Pons (tissue), 1 donor: ENCODE measurements at regions not wholly inside any gene's neighbourhood (a gene's known extent, or its start where the extent isn't known, plus 50 kb on each side); places are given as distances from the start of the nearest gene placed in this dataset.

Experiments used
- DNase-seq: peaks from one replicate; pipeline ENCODE4 v3.0.0-alpha.2; 2016; ENCODE audit warnings: low spot score

DNA sequence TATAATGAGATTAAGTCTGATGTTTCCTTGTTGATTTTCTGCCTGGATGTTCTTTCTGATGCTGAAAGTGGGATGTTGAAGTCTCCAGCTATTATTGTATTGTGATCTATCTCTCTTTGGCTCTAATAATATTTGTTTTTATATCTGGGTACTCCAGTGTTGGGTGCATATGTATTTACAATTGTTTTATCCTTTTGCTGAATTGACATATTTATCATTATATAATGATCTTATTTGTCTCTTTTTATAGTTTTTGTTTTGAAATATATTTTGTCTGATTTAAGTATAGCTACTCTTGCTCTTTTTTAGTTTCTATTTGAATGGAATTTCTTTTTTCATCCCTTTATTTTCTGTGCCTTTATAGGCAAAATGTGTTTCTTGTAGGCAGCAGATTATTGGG lies 522.2 kb upstream of the NEGR1 start:
- no peak for DNase-seq

DNA sequence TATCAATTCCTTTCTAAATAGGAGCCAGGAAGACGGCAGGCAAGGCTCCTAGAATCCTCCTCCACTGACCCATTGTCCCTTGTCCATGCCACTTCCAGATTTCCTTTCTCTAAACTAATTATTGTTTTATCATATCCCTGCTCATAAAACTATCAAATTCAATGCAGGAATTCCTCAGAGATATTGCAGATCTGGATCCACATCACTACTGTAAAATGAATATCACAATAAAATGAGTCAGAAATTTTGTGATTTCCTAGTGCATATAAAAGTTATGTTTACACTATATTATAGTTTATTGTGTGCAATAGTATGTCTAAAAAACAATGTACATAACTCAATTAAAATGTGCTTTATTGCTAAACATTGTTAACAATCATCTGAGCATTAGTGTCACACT lies 498.7 kb upstream of the NEGR1 start:
- no peak for DNase-seq

GRCh38 chr1:72780212-72780611 lies 497.9 kb upstream of the NEGR1 start:
- DNase-seq, result no peak

GRCh38 chr1:72777918-72778317 lies 495.6 kb upstream of the NEGR1 start:
- no peak for DNase-seq

GRCh38 chr1:72763481-72763880 lies 481.1 kb upstream of the NEGR1 start:
- DNase-seq, result no peak

GRCh38 chr1:72759486-72759885 lies 477.1 kb upstream of the NEGR1 start:
- no peak for DNase-seq

DNA sequence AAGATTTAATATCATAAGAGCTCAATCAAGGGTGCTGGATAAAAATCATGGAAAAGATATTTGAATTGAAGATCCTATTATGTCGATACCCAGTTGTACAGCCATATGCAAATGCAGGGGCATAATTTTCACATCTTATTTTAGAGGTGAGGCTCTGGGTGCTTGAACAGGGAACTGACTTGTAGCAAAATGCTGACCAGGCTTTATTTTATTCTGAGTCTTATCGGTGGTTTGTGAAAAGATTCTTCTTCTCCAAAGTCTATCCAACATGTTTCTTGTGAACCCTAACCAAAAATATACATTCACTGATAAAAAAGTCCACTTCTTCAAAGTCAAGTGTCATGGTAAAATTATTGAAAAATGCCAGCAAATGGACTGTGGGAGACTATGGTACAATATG lies 475.5 kb upstream of the NEGR1 start:
- no peak for DNase-seq

GRCh38 chr1:72745413-72745812 lies 463.1 kb upstream of the NEGR1 start:
- no peak for DNase-seq

DNA sequence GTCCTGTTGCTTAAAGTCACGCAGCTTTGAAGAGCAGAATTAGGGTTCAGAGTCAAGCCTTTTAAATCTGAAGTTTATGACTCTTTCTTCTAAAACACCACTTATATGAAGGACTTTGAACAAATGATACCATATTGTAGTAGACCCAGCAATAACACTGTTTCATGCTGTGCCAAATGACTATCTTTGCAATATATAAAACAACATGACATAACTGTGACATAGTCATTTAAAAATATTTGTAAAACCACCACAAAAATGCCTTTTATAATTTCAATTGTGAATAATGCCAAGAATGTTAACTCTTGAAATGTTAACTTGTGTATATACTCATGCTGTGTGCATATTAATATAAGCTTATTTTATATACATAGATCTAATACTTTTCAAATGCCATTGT lies 452.1 kb upstream of the NEGR1 start:
- no peak for DNase-seq

GRCh38 chr1:72724951-72725861 lies 442.9 kb upstream of the NEGR1 start:
- no peak for DNase-seq

DNA sequence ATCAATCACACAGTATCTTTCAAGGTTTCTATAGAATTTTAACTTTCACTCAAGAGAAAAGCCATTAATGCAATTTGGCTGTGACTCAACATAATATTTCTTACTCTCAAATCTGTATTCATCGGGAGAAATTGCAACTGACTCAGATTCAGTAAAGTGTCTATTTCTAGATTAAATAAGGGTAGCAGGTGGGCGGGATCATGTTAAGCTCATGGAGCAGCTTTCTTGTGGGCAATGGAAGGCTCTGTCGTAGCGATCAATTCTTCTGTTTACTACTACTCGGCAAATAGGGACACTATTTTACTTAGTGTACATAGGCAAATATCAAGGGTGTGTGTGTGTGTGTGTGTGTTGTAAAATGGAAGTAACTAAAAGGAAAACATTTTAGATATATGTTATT lies 423.6 kb upstream of the NEGR1 start:
- no peak for DNase-seq

DNA sequence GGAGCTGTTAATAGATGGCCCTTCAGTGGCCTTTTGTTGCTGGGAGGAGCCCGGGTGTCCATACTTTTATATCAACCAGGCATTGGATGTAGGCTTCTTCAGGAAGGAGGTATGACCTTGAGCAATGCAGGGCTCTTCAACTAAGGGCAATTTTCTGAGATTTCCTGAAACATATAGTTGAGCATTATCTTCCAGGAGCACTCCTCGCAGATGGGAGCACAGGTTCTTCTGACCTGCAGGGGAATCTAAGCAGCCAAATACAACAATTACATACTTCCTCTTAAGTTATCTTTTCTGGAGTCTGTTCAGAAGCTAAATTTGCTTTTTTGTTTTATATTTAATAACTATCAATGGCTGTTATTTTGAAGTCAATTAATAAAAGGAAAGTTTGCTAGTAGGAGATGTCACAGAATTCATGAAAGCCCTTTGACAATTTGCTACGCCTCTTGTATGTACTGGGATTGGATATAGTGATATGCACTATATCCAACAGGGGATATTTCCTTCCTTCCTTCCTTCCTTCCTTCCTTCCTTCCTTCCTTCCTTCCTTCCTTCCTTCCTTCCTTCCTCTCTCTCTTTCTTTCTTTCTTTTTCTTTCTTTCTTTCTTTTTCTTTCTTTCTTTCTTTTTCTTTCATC lies 422.6 kb upstream of the NEGR1 start:
- DNase-seq, result no peak

- DNase-seq, result no peak
Observed at GRCh38 chr1:72697410-72697809, 415.1 kb upstream of the NEGR1 start.

DNA sequence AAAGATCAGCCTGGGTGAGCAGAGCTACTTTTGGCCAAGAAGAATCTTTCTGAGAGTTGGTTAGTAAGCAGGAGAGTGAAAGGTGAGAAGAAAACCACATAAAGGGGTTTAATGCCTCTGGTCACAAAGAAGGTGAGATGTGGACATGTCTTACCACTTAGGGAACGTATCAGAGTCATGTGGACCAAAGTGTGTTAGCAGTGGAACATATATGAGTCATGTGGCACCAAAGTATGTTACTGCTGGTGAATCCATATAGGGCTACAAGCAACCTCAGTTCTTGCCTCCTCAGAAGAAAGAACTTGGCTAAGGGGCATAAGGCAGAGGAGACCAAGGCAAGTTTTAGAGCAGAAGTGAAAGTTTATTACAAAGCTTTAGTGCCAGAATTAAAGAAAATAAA lies 411.6 kb upstream of the NEGR1 start:
- no peak for DNase-seq

DNA sequence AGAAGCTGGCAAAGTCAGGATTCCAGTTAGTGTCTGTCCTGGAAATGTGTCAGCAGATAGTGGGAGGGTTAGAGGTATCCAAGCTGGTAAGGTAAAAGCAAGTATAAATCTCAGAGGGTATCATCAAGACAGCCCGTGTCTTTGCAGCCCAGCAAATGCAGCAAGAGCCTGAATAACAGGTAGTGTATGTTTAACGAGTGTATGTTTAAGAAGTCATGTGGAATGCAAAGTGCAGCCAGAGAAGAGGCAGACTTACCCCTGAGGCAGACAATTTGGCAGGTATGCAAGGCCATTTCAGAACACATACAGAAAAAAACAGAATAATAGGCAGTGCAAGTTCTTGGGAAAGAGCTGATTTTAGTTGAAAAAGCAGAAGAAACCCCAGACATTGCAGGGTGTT lies 411.0 kb upstream of the NEGR1 start:
- DNase-seq, result no peak

GRCh38 chr1:72690871-72691270 lies 408.5 kb upstream of the NEGR1 start:
- DNase-seq, result no peak

DNA sequence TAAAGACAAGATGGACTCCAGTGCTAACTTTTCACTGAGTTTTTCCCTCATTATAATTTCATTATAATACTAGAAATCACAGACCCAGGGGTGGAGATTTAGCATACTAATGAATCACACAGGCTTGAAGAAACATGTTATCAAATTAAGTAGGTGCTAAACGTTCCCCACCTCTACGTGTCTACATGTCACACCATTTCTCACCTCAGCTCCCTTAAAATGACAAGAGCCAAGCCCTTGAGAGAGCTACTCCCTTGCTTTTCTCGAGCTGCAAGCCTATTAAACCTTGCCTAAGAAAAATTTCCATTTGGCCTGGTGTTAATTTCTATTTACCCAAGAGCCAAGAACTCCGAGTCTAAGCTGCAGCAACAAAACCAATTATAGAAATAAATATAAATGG lies 396.3 kb upstream of the NEGR1 start:
- no peak for DNase-seq

DNA sequence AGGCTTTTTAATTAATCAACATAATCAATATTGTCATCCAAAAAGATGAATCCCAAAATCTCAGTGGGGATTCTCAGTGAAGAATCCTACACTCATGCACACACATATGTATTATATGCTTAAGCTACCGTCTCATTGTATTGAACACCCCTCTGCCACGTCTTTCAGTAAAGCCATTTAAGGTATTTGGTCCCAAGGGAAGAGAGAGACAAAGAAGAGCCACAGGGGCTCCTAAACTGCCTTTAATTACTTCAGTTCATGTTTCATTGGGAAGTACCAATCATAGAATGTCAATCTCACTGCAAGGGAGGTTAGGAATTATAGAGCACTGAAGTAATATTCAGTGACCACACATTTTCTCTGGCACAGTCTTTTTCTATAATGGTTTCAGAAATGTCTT lies 388.6 kb upstream of the NEGR1 start:
- DNase-seq, result no peak

DNA sequence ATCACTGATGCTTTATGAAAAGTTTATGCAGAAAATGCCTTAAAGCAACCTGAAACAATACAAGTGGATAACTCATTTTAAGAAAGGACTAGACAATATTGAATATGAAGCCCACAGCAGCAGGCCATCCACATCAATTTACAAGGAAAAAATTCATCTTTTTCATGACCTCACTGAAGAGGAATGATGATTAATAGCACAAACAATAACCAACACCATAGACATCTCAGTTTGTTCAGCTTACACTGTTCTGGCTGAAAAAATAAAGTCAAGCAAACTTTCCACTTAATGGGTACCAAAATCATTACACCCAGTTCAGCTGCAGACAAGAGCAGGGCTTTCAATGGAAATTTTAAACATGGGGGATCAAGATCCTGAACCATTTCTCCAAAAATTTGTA lies 380.6 kb upstream of the NEGR1 start:
- no peak for DNase-seq

DNA sequence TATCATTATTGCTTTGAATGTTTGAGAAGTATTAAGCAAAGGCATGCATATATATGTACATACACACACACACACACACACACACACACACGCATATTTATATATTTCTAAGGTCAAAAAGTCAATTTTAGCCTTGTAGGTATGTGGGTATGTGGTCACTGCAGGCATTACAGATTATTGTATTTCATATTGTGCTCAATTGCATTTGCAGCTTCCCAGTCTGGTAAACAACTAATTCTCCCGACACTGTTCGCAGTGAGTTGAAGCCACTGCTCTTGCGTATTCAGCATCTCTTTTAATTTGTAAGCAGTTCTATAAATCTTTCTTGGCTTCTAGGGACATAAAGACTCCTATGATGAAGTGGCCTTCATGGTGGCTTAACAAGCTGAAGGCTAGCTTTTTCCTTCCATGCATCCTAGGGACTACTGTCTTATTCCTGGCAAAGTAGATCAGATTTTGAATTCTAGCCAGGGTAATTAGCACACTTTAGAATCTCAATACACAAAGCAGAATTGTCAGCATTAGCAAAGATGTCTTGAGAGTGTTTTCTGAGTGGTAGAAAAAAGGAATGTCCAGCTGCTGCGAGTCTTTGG lies 368.6 kb upstream of the NEGR1 start:
- no peak for DNase-seq

GRCh38 chr1:72649991-72650390 lies 367.7 kb upstream of the NEGR1 start:
- DNase-seq, result no peak

- DNase-seq, result no peak
Observed at GRCh38 chr1:72649211-72649888, 367.0 kb upstream of the NEGR1 start.

DNA sequence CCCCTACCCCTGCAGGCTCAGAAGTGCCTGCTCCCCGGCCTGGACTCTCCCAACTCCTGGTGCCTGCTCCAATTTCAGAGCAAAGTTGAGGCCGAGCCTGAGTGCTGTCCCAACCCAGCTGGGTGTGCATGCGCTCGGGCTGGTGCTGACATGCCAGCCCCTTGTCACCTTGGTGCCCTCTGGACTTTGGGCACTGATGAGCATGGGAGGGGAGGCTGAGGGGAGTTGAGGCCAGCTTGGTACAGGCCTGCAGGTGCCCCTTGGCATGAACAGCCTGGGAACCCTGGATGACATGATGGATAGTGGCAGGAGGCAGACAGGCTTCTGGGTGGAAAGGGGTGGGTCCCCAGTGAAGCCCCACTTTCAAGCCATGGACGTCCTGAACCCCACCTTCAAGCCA lies 366.1 kb upstream of the NEGR1 start:
- no peak for DNase-seq
